Smooth muscle cell (in vitro differentiated cells): ENCODE measurements at regions not wholly inside any gene's neighbourhood (a gene's known extent, or its start where the extent isn't known, plus 50 kb on each side); places are given as distances from the start of the nearest gene placed in this dataset.
"Not testable (repeated sequence)": the region's sequence is repeated elsewhere in the genome, so short reads cannot be mapped to it uniquely, and the experiment has no call there.

Experiments
- DNase-seq: peaks from one replicate; lab custom pipeline; 2025; ENCODE audit not compliant: unreplicated experiment; lab: John Stamatoyannopoulos, UW
- H2AFZ ChIP-seq: fragments of 200-600 bp; sonication (generic); 2 replicates; pipeline ENCODE4 v1.6.0; 2016; ENCODE audit warnings: antibody characterized with exemption, low read depth, mild to moderate bottlenecking
- H3F3A ChIP-seq: fragments of 200-600 bp; sonication (generic); 2 replicates; pipeline ENCODE4 v1.6.0; 2017; ENCODE audit warnings: antibody characterized with exemption, low read depth
- H3K27ac ChIP-seq: fragments of 200-600 bp; sonication (generic); 2 replicates; pipeline ENCODE4 v1.5.1; 2016; ENCODE audit warnings: low read depth, mild to moderate bottlenecking
- H3K27me3 ChIP-seq: fragments of 200-600 bp; sonication (generic); 2 replicates; pipeline ENCODE4 v1.6.1; 2016; ENCODE audit warnings: low read depth, mild to moderate bottlenecking
- H3K36me3 ChIP-seq: fragments of 200-600 bp; sonication (generic); 2 replicates; pipeline ENCODE4 v1.5.1; 2016; ENCODE audit warnings: low read depth
- H3K4me1 ChIP-seq: fragments of 200-600 bp; sonication (generic); 2 replicates; pipeline ENCODE4 v1.5.1; 2016; ENCODE audit warnings: low read depth
- H3K4me2 ChIP-seq: fragments of 200-600 bp; sonication (generic); 2 replicates; pipeline ENCODE4 v1.6.0; 2016; ENCODE audit warnings: mild to moderate bottlenecking
- H3K4me3 ChIP-seq: fragments of 200-600 bp; sonication (generic); 2 replicates; pipeline ENCODE4 v1.5.1; 2016; ENCODE audit warnings: mild to moderate bottlenecking
- H3K79me2 ChIP-seq: fragments of 200-600 bp; sonication (generic); 2 replicates; pipeline ENCODE4 v1.6.0; 2016; ENCODE audit warnings: low read depth, mild to moderate bottlenecking
- H3K9ac ChIP-seq: fragments of 200-600 bp; sonication (generic); 2 replicates; pipeline ENCODE4 v1.6.0; 2016; ENCODE audit warnings: low read depth
- H3K9me3 ChIP-seq: fragments of 200-600 bp; sonication (generic); replicated peaks from 2 replicates; pipeline ENCODE4 v1.5.1; 2016; ENCODE audit warnings: low read depth
- H4K20me1 ChIP-seq: fragments of 200-600 bp; sonication (generic); 2 replicates; pipeline ENCODE4 v1.6.0; 2016; ENCODE audit warnings: low read depth
- WGBS: methylation state at CpG from one replicate; pipeline ENCODE4 v1.1.7; 2016; ENCODE audit warnings: low lambda C conversion rate; 5-methylcytosine and 5-hydroxymethylcytosine counted together
- TF ChIP-seq, protein P1 (sequence below): fragments of 200-600 bp; sonication (generic); IDR thresholded peaks from 2 replicates; pipeline ENCODE4 v1.5.1; 2017; ENCODE audit warnings: borderline replicate concordance, mild to moderate bottlenecking, antibody characterized with exemption; ENCODE audit not compliant: insufficient read depth, poor library complexity, severe bottlenecking

DNA sequence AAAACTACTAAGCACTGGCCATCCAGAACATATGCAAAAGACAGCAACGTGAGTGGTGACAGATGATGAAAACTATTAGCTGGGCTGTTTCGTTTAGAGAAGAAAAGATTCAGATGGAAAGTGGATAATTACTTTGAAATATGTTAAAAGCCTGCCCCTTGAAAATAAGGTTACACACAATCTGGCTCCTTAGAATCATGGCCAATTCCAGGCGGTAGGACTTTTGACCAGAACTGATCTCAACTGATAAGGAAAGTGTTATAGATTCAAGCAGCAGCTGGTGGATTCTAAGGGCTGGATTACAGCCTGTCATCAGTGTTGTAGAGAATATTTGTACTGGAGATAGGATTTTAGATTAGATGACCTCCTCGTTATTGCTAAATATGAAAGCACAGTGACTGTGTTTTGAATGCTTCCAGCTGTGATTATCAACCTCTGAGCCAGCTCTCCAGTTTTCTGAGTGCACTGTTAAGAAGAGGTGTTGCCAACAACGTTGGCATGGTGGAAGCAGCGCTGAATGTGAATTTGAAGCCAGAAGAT lies 75.1 kb downstream of the KBTBD2 start:
- not testable (repeated sequence) for H3K36me3 ChIP-seq, H3F3A ChIP-seq, H3K4me1 ChIP-seq, H3K4me3 ChIP-seq, H3K4me2 ChIP-seq, H3K9me3 ChIP-seq, H2AFZ ChIP-seq, H3K27ac ChIP-seq, H3K27me3 ChIP-seq, H4K20me1 ChIP-seq, DNase-seq, H3K9ac ChIP-seq, H3K79me2 ChIP-seq
- 39% methylated on average over 6 of the region's 6 CpGs for WGBS

GRCh38 chr7:32814779-32815178 lies 76.8 kb downstream of the KBTBD2 start:
- not testable (repeated sequence) for H3K4me1 ChIP-seq, H3K27me3 ChIP-seq, H4K20me1 ChIP-seq, H3K36me3 ChIP-seq, DNase-seq, H2AFZ ChIP-seq, H3K4me3 ChIP-seq, H3K27ac ChIP-seq, H3F3A ChIP-seq, H3K9me3 ChIP-seq, H3K9ac ChIP-seq, H3K4me2 ChIP-seq, H3K79me2 ChIP-seq

DNA sequence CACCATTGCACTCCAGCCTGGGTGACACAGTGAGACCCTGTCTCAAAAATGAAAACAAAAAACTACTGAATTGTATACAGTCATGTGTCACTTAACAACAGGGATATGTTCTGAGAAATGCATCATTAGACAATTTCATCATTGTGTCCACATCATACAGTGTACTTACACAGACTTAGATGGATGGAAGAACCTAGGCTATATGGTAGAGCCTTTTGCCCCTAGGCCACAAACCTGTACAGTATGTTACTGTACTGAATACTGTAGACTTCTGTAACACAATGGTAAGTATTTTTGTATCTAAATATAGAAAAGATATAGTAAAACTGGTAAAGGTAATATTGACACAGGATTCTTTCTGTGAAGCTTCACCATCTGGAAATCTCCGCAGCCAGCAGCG lies 81.7 kb downstream of the KBTBD2 start:
- 95% methylated on average over 2 of the region's 2 CpGs for WGBS
- H3K9ac ChIP-seq, result no peak overlapping the region
- no peak for DNase-seq

GRCh38 chr7:32809347-32809746 lies 82.2 kb downstream of the KBTBD2 start:
- Histone ChIP-seq H3K79me2 (no peaks in the 10 kb centered on the region), H3K27me3 (no peaks in the 10 kb centered on the region), H3K36me3 (no peaks in the 10 kb centered on the region), H2AFZ (no peak overlapping the region), H3K4me1 (no peaks in the 10 kb centered on the region), H3K27ac (no peak overlapping the region), H4K20me1 (no peaks in the 10 kb centered on the region), H3F3A (no peaks in the 10 kb centered on the region), H3K4me3 (no peak overlapping the region), H3K4me2 (no peak overlapping the region), H3K9ac (no peak overlapping the region), H3K9me3 (no peaks in the 10 kb centered on the region)
- TF ChIP-seq, protein P1, sequence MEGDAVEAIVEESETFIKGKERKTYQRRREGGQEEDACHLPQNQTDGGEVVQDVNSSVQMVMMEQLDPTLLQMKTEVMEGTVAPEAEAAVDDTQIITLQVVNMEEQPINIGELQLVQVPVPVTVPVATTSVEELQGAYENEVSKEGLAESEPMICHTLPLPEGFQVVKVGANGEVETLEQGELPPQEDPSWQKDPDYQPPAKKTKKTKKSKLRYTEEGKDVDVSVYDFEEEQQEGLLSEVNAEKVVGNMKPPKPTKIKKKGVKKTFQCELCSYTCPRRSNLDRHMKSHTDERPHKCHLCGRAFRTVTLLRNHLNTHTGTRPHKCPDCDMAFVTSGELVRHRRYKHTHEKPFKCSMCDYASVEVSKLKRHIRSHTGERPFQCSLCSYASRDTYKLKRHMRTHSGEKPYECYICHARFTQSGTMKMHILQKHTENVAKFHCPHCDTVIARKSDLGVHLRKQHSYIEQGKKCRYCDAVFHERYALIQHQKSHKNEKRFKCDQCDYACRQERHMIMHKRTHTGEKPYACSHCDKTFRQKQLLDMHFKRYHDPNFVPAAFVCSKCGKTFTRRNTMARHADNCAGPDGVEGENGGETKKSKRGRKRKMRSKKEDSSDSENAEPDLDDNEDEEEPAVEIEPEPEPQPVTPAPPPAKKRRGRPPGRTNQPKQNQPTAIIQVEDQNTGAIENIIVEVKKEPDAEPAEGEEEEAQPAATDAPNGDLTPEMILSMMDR, result no peak
- WGBS, result 90% methylated on average over 2 of the region's 2 CpGs
- DNase-seq, result no peak

More for the DNA sequence above, 81.7 kb downstream of the KBTBD2 start:
- Histone ChIP-seq H3K4me2 (no peak overlapping the region), H4K20me1 (no peaks in the 10 kb centered on the region), H3F3A (no peaks in the 10 kb centered on the region), H3K9me3 (no peaks in the 10 kb centered on the region), H2AFZ (no peak overlapping the region), H3K79me2 (no peaks in the 10 kb centered on the region), H3K4me3 (no peak overlapping the region), H3K36me3 (no peaks in the 10 kb centered on the region), H3K4me1 (no peaks in the 10 kb centered on the region), H3K27me3 (no peaks in the 10 kb centered on the region), H3K27ac (no peak overlapping the region)
- TF ChIP-seq, protein P1, result no peak
